HL-60 (cell line): ENCODE measurements at regions not wholly inside any gene's neighbourhood (a gene's known extent, or its start where the extent isn't known, plus 50 kb on each side); places are given as distances from the start of the nearest gene placed in this dataset.

Experiments
- CTCF ChIP-seq: IDR thresholded peaks from one replicate; pipeline ENCODE4 v1.5.1; 2011; ENCODE audit warnings: low read length, control low read depth, inconsistent platforms; ENCODE audit not compliant: insufficient read depth
- GABPA ChIP-seq: IDR thresholded peaks from 2 replicates; pipeline ENCODE4 v1.6.1; 2012; ENCODE audit warnings: low read depth
- REST ChIP-seq: IDR thresholded peaks from 2 replicates; pipeline ENCODE4 v1.6.1; 2012; ENCODE audit warnings: low read depth; ENCODE audit not compliant: insufficient replicate concordance

GRCh38 chr10:128316121-128316726 is 190.0 kb upstream of the MKI67 start:
- TF ChIP-seq CTCF (no peak), REST (no peak), GABPA (no peak)
